SKM-1 treated with dmso at 0.1 percent for 144 hours (cell line): ENCODE measurements at regions not wholly inside any gene's neighbourhood (a gene's known extent, or its start where the extent isn't known, plus 50 kb on each side); places are given as distances from the start of the nearest gene placed in this dataset.
"Not testable (repeated sequence)": the region's sequence is repeated elsewhere in the genome, so short reads cannot be mapped to it uniquely, and the experiment has no call there.

Source experiments
- DNase-seq: peaks from one replicate; lab custom pipeline; 2025; ENCODE audit not compliant: unreplicated experiment; lab: John Stamatoyannopoulos, UW

- DNase-seq, result no peak
Observed at GRCh38 chr5:145467446-145467845, 367.7 kb downstream of the PRELID2 start.

- DNase-seq, result no peak
Observed at GRCh38 chr5:145466533-145466932, 368.6 kb downstream of the PRELID2 start.

- no peak for DNase-seq
Observed at GRCh38 chr5:145465474-145466263, 369.5 kb downstream of the PRELID2 start.

GRCh38 chr5:145464171-145464570 lies 371.0 kb downstream of the PRELID2 start:
- no peak for DNase-seq

- DNase-seq, result no peak
Observed at GRCh38 chr5:145463634-145464033, 371.5 kb downstream of the PRELID2 start.

GRCh38 chr5:145462525-145462924 lies 372.6 kb downstream of the PRELID2 start:
- DNase-seq, result no peak

GRCh38 chr5:145450286-145450885 lies 384.8 kb downstream of the PRELID2 start:
- no peak for DNase-seq

GRCh38 chr5:145449794-145450193 lies 385.3 kb downstream of the PRELID2 start:
- no peak for DNase-seq

GRCh38 chr5:145446875-145447274 lies 388.3 kb downstream of the PRELID2 start:
- DNase-seq, result not testable (repeated sequence)

GRCh38 chr5:145446412-145446811 lies 388.7 kb downstream of the PRELID2 start:
- DNase-seq, result no peak

- no peak for DNase-seq
Observed at GRCh38 chr5:145445027-145445426, 390.1 kb downstream of the PRELID2 start.

- no peak for DNase-seq
Observed at GRCh38 chr5:145443964-145444363, 391.2 kb downstream of the PRELID2 start.

GRCh38 chr5:145443366-145443765 lies 391.8 kb downstream of the PRELID2 start:
- DNase-seq, result no peak

GRCh38 chr5:145442661-145443060 lies 392.5 kb downstream of the PRELID2 start:
- DNase-seq, result not testable (repeated sequence)

- DNase-seq, result no peak
Observed at GRCh38 chr5:145441228-145441627, 393.9 kb downstream of the PRELID2 start.

GRCh38 chr5:145437627-145438026 lies 397.5 kb downstream of the PRELID2 start:
- DNase-seq, result no peak

GRCh38 chr5:145433077-145433476 lies 402.1 kb downstream of the PRELID2 start:
- no peak for DNase-seq

GRCh38 chr5:145429170-145429569 lies 406.0 kb downstream of the PRELID2 start:
- DNase-seq, result no peak

- DNase-seq, result no peak
Observed at GRCh38 chr5:145408048-145408341, 427.1 kb downstream of the PRELID2 start.

- DNase-seq, result no peak
Observed at GRCh38 chr5:145407300-145408047, 427.7 kb downstream of the PRELID2 start.

- no peak for DNase-seq
Observed at GRCh38 chr5:145403992-145404391, 431.1 kb downstream of the PRELID2 start.

GRCh38 chr5:145396888-145397287 lies 438.3 kb downstream of the PRELID2 start:
- no peak for DNase-seq
